NCI-H526 (cell line): ENCODE measurements at regions not wholly inside any gene's neighbourhood (a gene's known extent, or its start where the extent isn't known, plus 50 kb on each side); places are given as distances from the start of the nearest gene placed in this dataset.
"Not testable (repeated sequence)": the region's sequence is repeated elsewhere in the genome, so short reads cannot be mapped to it uniquely, and the experiment has no call there.

Experiments used
- DNase-seq, 2 experiments: peaks; one replicate each; lab custom pipeline; 2025; lab: John Stamatoyannopoulos, UW

- DNase-seq, result peak in 1 of 2 experiments; percentile 24
Measured at GRCh38 chr11:134725211-134725610, 313.2 kb upstream of the B3GAT1 start.

- DNase-seq, result no peak
Measured at GRCh38 chr11:134724779-134725140, 312.7 kb upstream of the B3GAT1 start.

DNA sequence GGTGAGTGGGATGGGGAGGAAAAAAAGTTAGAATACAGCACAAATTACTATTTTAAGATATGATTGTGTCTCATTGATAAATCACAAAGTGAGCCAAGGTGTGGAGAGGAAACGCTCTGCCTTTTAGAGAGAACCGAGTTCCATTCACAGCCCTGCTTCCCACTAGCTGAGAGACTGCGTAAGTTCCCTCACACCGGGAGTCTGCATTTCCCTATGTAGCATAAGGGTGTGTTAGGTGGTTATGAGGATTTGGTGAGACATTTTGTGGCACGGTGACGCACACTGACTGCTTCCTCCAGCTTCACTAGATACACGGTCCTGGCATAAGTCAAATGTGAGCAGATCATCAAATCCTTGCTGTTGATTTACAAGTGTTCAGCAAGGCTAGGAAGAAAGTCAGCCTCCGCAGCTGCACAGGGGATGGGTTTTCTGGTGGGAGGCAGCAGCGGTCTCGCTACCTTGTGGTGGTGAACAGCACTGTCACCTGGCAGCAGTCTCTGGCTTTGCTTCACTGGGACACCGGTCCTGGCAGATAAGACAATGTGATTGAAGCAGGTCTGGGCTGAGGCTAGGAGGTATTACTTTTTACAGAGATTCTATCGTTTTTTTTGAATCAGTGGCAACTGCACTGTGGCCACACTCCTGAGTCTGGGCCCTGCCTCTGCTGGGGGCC is 312.2 kb upstream of the B3GAT1 start:
- DNase-seq, result no peak

DNA sequence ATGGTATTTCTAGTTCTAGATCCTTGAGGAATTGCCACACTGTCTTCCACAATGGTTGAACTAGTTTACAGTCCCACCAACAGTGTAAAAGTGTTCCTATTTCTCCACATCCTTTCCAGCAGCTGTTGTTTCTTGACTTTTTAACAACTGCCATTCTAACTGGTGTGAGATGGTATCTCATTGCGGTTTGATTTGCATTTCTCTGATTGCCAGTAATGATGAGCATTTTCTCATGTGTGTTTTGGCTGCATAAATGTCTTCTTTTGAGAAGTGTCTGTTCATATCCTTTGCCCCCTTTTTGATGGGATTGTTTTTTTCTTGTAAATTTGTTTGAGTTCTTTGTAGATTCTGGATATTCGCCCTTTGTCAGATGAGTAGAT is 308.6 kb upstream of the B3GAT1 start:
- peak; percentile 80 to 82 for DNase-seq

- not testable (repeated sequence) for DNase-seq
Measured at GRCh38 chr11:134719940-134720690, 308.1 kb upstream of the B3GAT1 start.

GRCh38 chr11:134719397-134719796 is 307.4 kb upstream of the B3GAT1 start:
- DNase-seq, result no peak

GRCh38 chr11:134716582-134716981 is 304.5 kb upstream of the B3GAT1 start:
- DNase-seq, result no peak

DNA sequence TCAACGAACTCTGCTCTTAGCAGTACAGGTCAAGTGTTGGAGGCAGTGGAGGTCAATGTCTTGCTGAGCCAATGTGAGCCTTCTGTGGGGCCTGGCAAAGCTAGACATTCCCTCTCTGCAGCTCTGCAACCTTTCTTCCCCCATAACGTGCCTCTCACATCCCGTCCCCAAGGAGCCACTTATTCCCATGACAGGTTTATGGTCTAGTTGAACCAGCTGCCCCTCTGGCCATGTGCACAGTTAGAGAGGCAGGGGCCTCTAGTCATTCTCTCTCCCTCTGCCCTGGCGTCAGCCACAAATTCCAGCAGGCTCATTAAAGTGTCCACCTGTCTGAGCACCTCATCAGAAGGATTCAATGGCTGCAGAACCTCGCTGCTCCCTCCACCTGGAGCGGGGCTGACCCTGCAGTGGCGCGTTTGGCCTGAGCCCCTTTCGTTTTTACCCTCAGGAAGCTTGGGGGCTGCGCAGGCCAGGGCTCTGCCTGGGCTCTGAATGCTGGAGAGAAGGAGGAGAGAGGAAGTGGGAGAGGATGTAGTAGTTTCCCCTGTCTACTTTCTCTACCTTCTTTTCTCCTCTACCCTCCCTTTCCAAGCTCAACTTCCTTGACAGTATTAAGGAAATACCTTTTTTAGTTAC is 302.1 kb upstream of the B3GAT1 start:
- DNase-seq, result peak; percentile 65 to 86

GRCh38 chr11:134712228-134713145 is 300.4 kb upstream of the B3GAT1 start:
- DNase-seq, result no peak

GRCh38 chr11:134711588-134711987 is 299.5 kb upstream of the B3GAT1 start:
- DNase-seq, result no peak

DNA sequence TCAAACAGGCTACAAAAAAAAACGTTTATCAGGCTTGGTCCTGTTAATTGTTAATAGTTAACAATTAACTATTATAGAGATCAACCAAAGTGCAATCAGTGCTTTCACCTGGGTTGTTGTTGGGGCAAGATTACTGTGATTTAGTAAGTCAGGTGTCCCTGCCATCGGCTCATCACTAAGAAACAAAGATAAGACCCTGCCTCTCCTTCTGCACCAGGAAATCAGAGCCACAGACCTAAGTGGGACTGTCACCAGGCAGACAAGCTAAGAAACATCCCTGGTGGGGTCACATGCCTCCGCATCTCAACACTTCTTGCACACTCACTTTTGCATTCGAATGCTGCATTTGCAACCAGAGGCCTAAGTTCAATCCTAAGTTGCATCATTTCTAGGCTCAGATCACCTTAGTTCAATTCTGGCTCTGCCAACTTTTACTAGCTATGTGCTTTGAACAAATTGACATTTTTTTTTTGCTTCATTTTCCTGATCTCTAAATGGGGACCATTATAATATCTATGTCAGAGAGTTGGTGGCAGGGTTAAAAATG is 298.9 kb upstream of the B3GAT1 start:
- no peak for DNase-seq

GRCh38 chr11:134705858-134706257 is 293.8 kb upstream of the B3GAT1 start:
- no peak for DNase-seq

DNA sequence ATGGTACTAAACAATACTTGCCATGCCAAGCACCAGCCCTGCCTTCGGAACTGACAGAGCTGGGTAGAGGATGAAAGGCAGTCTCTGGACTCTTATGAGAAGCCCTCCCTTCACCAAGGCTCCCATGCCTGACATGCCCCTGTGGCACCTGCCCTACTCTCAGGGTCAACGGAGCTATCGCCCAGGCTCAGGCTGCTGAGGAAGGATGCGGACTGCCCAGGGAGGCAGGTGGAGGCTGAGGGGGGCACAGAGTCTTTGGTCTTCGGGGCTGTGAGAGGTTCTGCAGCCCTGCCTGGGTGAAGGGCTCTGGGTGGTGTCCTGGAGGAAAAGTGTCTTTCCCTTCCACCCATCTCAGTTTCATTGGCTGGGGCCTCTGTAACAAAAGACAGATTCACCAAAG is 290.8 kb upstream of the B3GAT1 start:
- DNase-seq, result no peak

GRCh38 chr11:134701564-134702165 is 289.6 kb upstream of the B3GAT1 start:
- no peak for DNase-seq

- DNase-seq, result no peak
Measured at GRCh38 chr11:134700101-134700640, 288.1 kb upstream of the B3GAT1 start.

- DNase-seq, result no peak
Measured at GRCh38 chr11:134696455-134696854, 284.4 kb upstream of the B3GAT1 start.

- DNase-seq, result peak in 1 of 2 experiments; percentile 59
Measured at GRCh38 chr11:134691985-134692384, 279.9 kb upstream of the B3GAT1 start.

GRCh38 chr11:134691295-134691873 is 279.3 kb upstream of the B3GAT1 start:
- DNase-seq, result peak in 1 of 2 experiments; percentile 42

DNA sequence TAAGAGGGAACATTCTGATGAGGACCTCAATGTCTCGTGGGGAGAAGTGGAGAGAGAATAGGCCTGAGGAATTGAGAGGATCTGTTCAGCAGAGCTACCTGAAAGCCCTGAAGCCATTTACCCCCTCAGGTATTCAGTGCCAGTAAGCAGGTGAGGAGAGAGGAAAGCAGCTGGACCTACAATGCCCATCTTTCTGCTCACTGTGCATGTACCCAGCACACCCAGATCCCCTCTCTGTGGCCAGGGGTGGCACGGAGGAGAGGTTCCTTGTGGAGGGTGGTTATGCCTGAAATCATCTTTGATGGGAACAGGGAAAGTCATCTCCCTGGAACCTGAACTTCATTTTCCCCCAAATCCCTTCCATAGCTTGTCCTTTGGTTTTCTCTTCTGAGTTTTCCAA is 277.8 kb upstream of the B3GAT1 start:
- DNase-seq, result no peak

DNA sequence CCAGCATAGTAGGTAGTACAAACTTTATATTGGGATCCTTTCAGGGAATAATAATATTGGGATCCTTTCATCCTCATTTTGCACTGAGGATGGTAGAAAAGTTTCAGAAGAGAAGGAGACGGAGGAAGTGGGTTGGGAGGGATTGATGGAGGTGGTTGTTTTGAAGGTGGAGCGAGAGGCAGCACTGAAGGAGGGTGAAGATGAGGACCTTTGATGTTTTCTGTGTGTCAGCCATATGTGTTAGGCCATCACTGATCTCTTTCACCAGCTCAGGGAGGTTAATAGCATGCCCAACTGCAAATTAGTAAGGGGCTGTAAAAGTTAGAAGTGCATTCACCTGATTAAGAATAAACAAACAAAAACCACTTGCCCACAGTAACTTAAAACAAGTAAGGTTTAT is 275.5 kb upstream of the B3GAT1 start:
- DNase-seq, result no peak
